ENCODE measurements at regions not wholly inside any gene's neighbourhood (a gene's known extent, or its start where the extent isn't known, plus 50 kb on each side); places are given as distances from the start of the nearest gene placed in this dataset.
"Not testable (repeated sequence)": the region's sequence is repeated elsewhere in the genome, so short reads cannot be mapped to it uniquely, and the experiment has no call there.

GRCh38 chr22:25496396-25497064 is 67.9 kb upstream of the GRK3 start:
- no peak overlapping the region for H2BK120ac ChIP-seq (ENCODE audit: low read depth, low read length)
- no peak overlapping the region for H2AFZ ChIP-seq (ENCODE audit: low read length)
- peaks cover 0 to 2% of the 10 kb centered on the region in 2 donors for H3K4me1 ChIP-seq (ENCODE audit: control insufficient read depth in 2 of 2, insufficient read depth in 1 of 2, low read depth in 1 of 2, low read length in 2 of 2)
- no peak overlapping the region for H3K4ac ChIP-seq (ENCODE audit: low read length)
- no peaks in the 10 kb centered on the region for H3K79me1 ChIP-seq (ENCODE audit: low read depth, low read length)
- H4K8ac ChIP-seq (ENCODE audit: low read depth, low read length): no peak overlapping the region
- H3K4me3 ChIP-seq (ENCODE audit: low read length in 2 of 2): no peak overlapping the region
- no peak overlapping the region for H2BK15ac ChIP-seq (ENCODE audit: low read length)
- H3K9me3 ChIP-seq (replicated peaks in 1 of 2; ENCODE audit: control insufficient read depth in 2 of 2, insufficient read depth in 1 of 2, low read depth in 1 of 2, low read length in 2 of 2): peaks cover 0 to 2% of the 10 kb centered on the region in 2 donors
- H2AK5ac ChIP-seq (ENCODE audit: low read depth, low read length): no peak overlapping the region
- H3K27me3 ChIP-seq (ENCODE audit: control insufficient read depth in 3 of 3, insufficient read depth in 3 of 3, low read depth in 1 of 3, low read length in 3 of 3): no peaks in the 10 kb centered on the region
- no CpG with 5 or more reads among the region's 4 CpGs for WGBS, 2 donors (ENCODE audit: extremely low coverage in 2 of 2, insufficient read length in 2 of 2, insufficient replicate concordance in 1 of 2)
- no peak overlapping the region for H3K27ac ChIP-seq (replicated peaks; ENCODE audit: low read length)
- no peak overlapping the region for H3K14ac ChIP-seq (ENCODE audit: low read length)
- no peak overlapping the region for H2BK5ac ChIP-seq (ENCODE audit: low read length)
- H3K36me3 ChIP-seq (replicated peaks in 1 of 2; ENCODE audit: control insufficient read depth in 2 of 2, insufficient read depth in 2 of 2, low read length in 2 of 2): peaks cover 2 to 5% of the 10 kb centered on the region in 2 donors
- H4K91ac ChIP-seq (ENCODE audit: low read depth, low read length, poor library complexity): no peak overlapping the region
- no peak overlapping the region for H3K9ac ChIP-seq (ENCODE audit: low read depth, low read length, poor library complexity)
- DNase-seq (ENCODE audit: low spot score): no peak
- H3K4me2 ChIP-seq (ENCODE audit: insufficient read depth, low read length, poor library complexity, severe bottlenecking): no peak overlapping the region
- H3K23ac ChIP-seq (ENCODE audit: low read depth, low read length, poor library complexity): no peak overlapping the region
- H3K18ac ChIP-seq (ENCODE audit: low read length): no peak overlapping the region
- H2BK12ac ChIP-seq (ENCODE audit: low read length): no peak overlapping the region

GRCh38 chr22:25497181-25497641 is 67.3 kb upstream of the GRK3 start:
- no peak overlapping the region for H2BK12ac ChIP-seq (ENCODE audit: low read length)
- no peaks in the 10 kb centered on the region for H3K27me3 ChIP-seq (ENCODE audit: control insufficient read depth in 3 of 3, insufficient read depth in 3 of 3, low read depth in 1 of 3, low read length in 3 of 3)
- no peak overlapping the region for H3K4ac ChIP-seq (ENCODE audit: low read length)
- no peak overlapping the region for H2AFZ ChIP-seq (ENCODE audit: low read length)
- no peak overlapping the region for H2BK5ac ChIP-seq (ENCODE audit: low read length)
- H3K23ac ChIP-seq (ENCODE audit: low read depth, low read length, poor library complexity): no peak overlapping the region
- H3K4me1 ChIP-seq (ENCODE audit: control insufficient read depth in 2 of 2, insufficient read depth in 1 of 2, low read depth in 1 of 2, low read length in 2 of 2): peaks cover 0 to 2% of the 10 kb centered on the region in 2 donors
- H3K4me2 ChIP-seq (ENCODE audit: insufficient read depth, low read length, poor library complexity, severe bottlenecking): no peak overlapping the region
- H3K27ac ChIP-seq (replicated peaks; ENCODE audit: low read length): no peak overlapping the region
- no peak overlapping the region for H4K8ac ChIP-seq (ENCODE audit: low read depth, low read length)
- H3K14ac ChIP-seq (ENCODE audit: low read length): no peak overlapping the region
- H3K9ac ChIP-seq (ENCODE audit: low read depth, low read length, poor library complexity): no peak overlapping the region
- H3K9me3 ChIP-seq (replicated peaks in 1 of 2; ENCODE audit: control insufficient read depth in 2 of 2, insufficient read depth in 1 of 2, low read depth in 1 of 2, low read length in 2 of 2): peaks cover 0 to 2% of the 10 kb centered on the region in 2 donors
- H2BK15ac ChIP-seq (ENCODE audit: low read length): no peak overlapping the region
- H2BK120ac ChIP-seq (ENCODE audit: low read depth, low read length): no peak overlapping the region
- H3K79me1 ChIP-seq (ENCODE audit: low read depth, low read length): no peaks in the 10 kb centered on the region
- no CpG with 5 or more reads among the region's 2 CpGs for WGBS, 2 donors (ENCODE audit: extremely low coverage in 2 of 2, insufficient read length in 2 of 2, insufficient replicate concordance in 1 of 2)
- no peak overlapping the region for H2AK5ac ChIP-seq (ENCODE audit: low read depth, low read length)
- peaks cover 2 to 5% of the 10 kb centered on the region in 2 donors for H3K36me3 ChIP-seq (replicated peaks in 1 of 2; ENCODE audit: control insufficient read depth in 2 of 2, insufficient read depth in 2 of 2, low read length in 2 of 2)
- H3K18ac ChIP-seq (ENCODE audit: low read length): no peak overlapping the region
- no peak for DNase-seq (ENCODE audit: low spot score)
- H4K91ac ChIP-seq (ENCODE audit: low read depth, low read length, poor library complexity): no peak overlapping the region
- H3K4me3 ChIP-seq (ENCODE audit: low read length in 2 of 2): no peak overlapping the region

DNA sequence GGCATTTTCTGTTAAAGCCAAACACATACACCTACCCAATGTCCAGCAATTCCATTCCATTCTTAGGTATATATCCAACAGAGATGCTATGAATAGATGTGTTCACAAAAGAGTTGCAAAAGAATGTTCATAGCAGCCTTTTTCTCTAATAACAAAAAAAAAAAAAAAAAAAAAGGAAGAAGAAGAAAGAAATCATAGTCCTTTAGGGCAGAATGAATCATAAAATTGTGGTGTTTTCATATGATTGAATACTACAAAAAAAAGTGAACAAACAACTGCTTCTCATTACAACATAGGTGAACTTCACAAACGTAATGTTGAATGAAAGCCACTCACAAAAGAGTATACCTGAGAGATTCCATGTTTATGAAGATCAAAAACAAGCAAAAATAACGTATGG is 66.8 kb upstream of the GRK3 start:
- Histone ChIP-seq H2AFZ (ENCODE audit: low read length) (no peak overlapping the region), H2BK5ac (ENCODE audit: low read length) (no peak overlapping the region), H2AK5ac (ENCODE audit: low read depth, low read length) (no peak overlapping the region), H3K23ac (ENCODE audit: low read depth, low read length, poor library complexity) (no peak overlapping the region), H3K4me1 (ENCODE audit: control insufficient read depth in 2 of 2, insufficient read depth in 1 of 2, low read depth in 1 of 2, low read length in 2 of 2) (peaks cover 0 to 2% of the 10 kb centered on the region in 2 donors), H4K91ac (ENCODE audit: low read depth, low read length, poor library complexity) (no peak overlapping the region), H2BK120ac (ENCODE audit: low read depth, low read length) (no peak overlapping the region), H3K18ac (ENCODE audit: low read length) (no peak overlapping the region), H3K27me3 (ENCODE audit: control insufficient read depth in 3 of 3, insufficient read depth in 3 of 3, low read depth in 1 of 3, low read length in 3 of 3) (no peaks in the 10 kb centered on the region), H2BK15ac (ENCODE audit: low read length) (no peak overlapping the region), H3K4me3 (ENCODE audit: low read length in 2 of 2) (no peak overlapping the region), H3K79me1 (ENCODE audit: low read depth, low read length) (no peaks in the 10 kb centered on the region), H2BK12ac (ENCODE audit: low read length) (no peak overlapping the region), H4K8ac (ENCODE audit: low read depth, low read length) (no peak overlapping the region), H3K27ac (replicated peaks; ENCODE audit: low read length) (no peak overlapping the region), H3K4ac (ENCODE audit: low read length) (no peak overlapping the region), H3K36me3 (replicated peaks in 1 of 2; ENCODE audit: control insufficient read depth in 2 of 2, insufficient read depth in 2 of 2, low read length in 2 of 2) (peaks cover 2 to 5% of the 10 kb centered on the region in 2 donors), H3K4me2 (ENCODE audit: insufficient read depth, low read length, poor library complexity, severe bottlenecking) (no peak overlapping the region), H3K9me3 (replicated peaks in 1 of 2; ENCODE audit: control insufficient read depth in 2 of 2, insufficient read depth in 1 of 2, low read depth in 1 of 2, low read length in 2 of 2) (peaks cover 0 to 2% of the 10 kb centered on the region in 2 donors), H3K9ac (ENCODE audit: low read depth, low read length, poor library complexity) (no peak overlapping the region), H3K14ac (ENCODE audit: low read length) (no peak overlapping the region)
- DNase-seq (ENCODE audit: low spot score): no peak
- WGBS, 2 donors (ENCODE audit: extremely low coverage in 2 of 2, insufficient read length in 2 of 2, insufficient replicate concordance in 1 of 2): no CpG with 5 or more reads among the region's 2 CpGs

GRCh38 chr22:25500671-25501070 is 63.8 kb upstream of the GRK3 start:
- not testable (repeated sequence) for DNase-seq (ENCODE audit: low spot score); H3K4me3 ChIP-seq (ENCODE audit: low read length in 2 of 2); H3K79me1 ChIP-seq (ENCODE audit: low read depth, low read length); H4K8ac ChIP-seq (ENCODE audit: low read depth, low read length); H3K18ac ChIP-seq (ENCODE audit: low read length); H3K14ac ChIP-seq (ENCODE audit: low read length); H2BK120ac ChIP-seq (ENCODE audit: low read depth, low read length); H3K4ac ChIP-seq (ENCODE audit: low read length); H3K36me3 ChIP-seq (replicated peaks in 1 of 2; ENCODE audit: control insufficient read depth in 2 of 2, insufficient read depth in 2 of 2, low read length in 2 of 2); H2AK5ac ChIP-seq (ENCODE audit: low read depth, low read length); H2BK5ac ChIP-seq (ENCODE audit: low read length); H3K4me2 ChIP-seq (ENCODE audit: insufficient read depth, low read length, poor library complexity, severe bottlenecking); H3K27ac ChIP-seq (replicated peaks; ENCODE audit: low read length); H3K9ac ChIP-seq (ENCODE audit: low read depth, low read length, poor library complexity); H3K23ac ChIP-seq (ENCODE audit: low read depth, low read length, poor library complexity); H2BK12ac ChIP-seq (ENCODE audit: low read length); H3K27me3 ChIP-seq (ENCODE audit: control insufficient read depth in 3 of 3, insufficient read depth in 3 of 3, low read depth in 1 of 3, low read length in 3 of 3); H2BK15ac ChIP-seq (ENCODE audit: low read length); H2AFZ ChIP-seq (ENCODE audit: low read length); H3K9me3 ChIP-seq (replicated peaks in 1 of 2; ENCODE audit: control insufficient read depth in 2 of 2, insufficient read depth in 1 of 2, low read depth in 1 of 2, low read length in 2 of 2); H3K4me1 ChIP-seq (ENCODE audit: control insufficient read depth in 2 of 2, insufficient read depth in 1 of 2, low read depth in 1 of 2, low read length in 2 of 2); H4K91ac ChIP-seq (ENCODE audit: low read depth, low read length, poor library complexity)
- no CpG with 5 or more reads among the region's 3 CpGs for WGBS, 2 donors (ENCODE audit: extremely low coverage in 2 of 2, insufficient read length in 2 of 2, insufficient replicate concordance in 1 of 2)

Data from neuronal stem cell (in vitro differentiated cells).